T-helper 17 cell (primary cell): ENCODE measurements at regions not wholly inside any gene's neighbourhood (a gene's known extent, or its start where the extent isn't known, plus 50 kb on each side); places are given as distances from the start of the nearest gene placed in this dataset.

Experiments used
- ATAC-seq: fragments of 150-1000 bp; cut with Tn5 transposase; 2 replicates; pipeline ENCODE4 v1.10.0; 2021; ENCODE audit warnings: mild to moderate bottlenecking, moderate library complexity
- DNase-seq, 3 donors: peaks; one replicate each; pipeline versions ENCODE4 v3.0.0 to v3.0.0-alpha.2; 2020 to 2021
- H3K9me3 ChIP-seq: one replicate; pipeline ENCODE4 v1.7.0; 2013; ENCODE audit warnings: low read length, mild to moderate bottlenecking; ENCODE audit not compliant: control insufficient read depth, poor library complexity, severe bottlenecking
- H3K27ac Mint-ChIP-seq: one replicate; pipeline ENCODE4 v1.8.0; 2022; ENCODE audit warnings: mild to moderate bottlenecking, moderate library complexity, mixed read lengths
- H3K27me3 Mint-ChIP-seq: one replicate; pipeline ENCODE4 v1.8.0; 2022; ENCODE audit warnings: mixed read lengths
- H3K36me3 Mint-ChIP-seq: one replicate; pipeline ENCODE4 v1.8.0; 2022; ENCODE audit warnings: low read depth, mixed read lengths
- H3K4me1 Mint-ChIP-seq: one replicate; pipeline ENCODE4 v1.8.0; 2022; ENCODE audit warnings: mild to moderate bottlenecking, mixed read lengths
- H3K4me3 Mint-ChIP-seq: one replicate; pipeline ENCODE4 v1.8.0; 2022; ENCODE audit warnings: mild to moderate bottlenecking, moderate library complexity, mixed read lengths

- Mint-ChIP-seq H3K27me3 (peaks cover 44% of the 10 kb centered on the region), H3K4me3 (no peak overlapping the region), H3K27ac (no peak overlapping the region), H3K36me3 (peaks cover 2% of the 10 kb centered on the region), H3K4me1 (peaks cover 5% of the 10 kb centered on the region)
- no peak for ATAC-seq
- no peaks in the 10 kb centered on the region for H3K9me3 ChIP-seq
- no peak for DNase-seq
Observed at GRCh38 chr17:34716291-34716690, 136.9 kb downstream of the TMEM132E start.

GRCh38 chr17:34715504-34715903 is 136.1 kb downstream of the TMEM132E start:
- Mint-ChIP-seq H3K36me3 (peaks cover 3% of the 10 kb centered on the region), H3K4me3 (no peak overlapping the region), H3K27me3 (peaks cover 48% of the 10 kb centered on the region), H3K4me1 (peaks cover 4% of the 10 kb centered on the region), H3K27ac (no peak overlapping the region)
- H3K9me3 ChIP-seq, result no peaks in the 10 kb centered on the region
- no peak for DNase-seq
- ATAC-seq, result no peak

GRCh38 chr17:34714475-34715410 is 135.4 kb downstream of the TMEM132E start:
- peaks cover 47% of the 10 kb centered on the region for H3K27me3 Mint-ChIP-seq
- H3K9me3 ChIP-seq, result no peaks in the 10 kb centered on the region
- H3K36me3 Mint-ChIP-seq, result peaks cover 2% of the 10 kb centered on the region
- DNase-seq (no peak), ATAC-seq (no peak)
- H3K4me3 Mint-ChIP-seq, result no peak overlapping the region
- no peak overlapping the region for H3K27ac Mint-ChIP-seq
- H3K4me1 Mint-ChIP-seq, result no peaks in the 10 kb centered on the region

GRCh38 chr17:34713687-34714086 is 134.3 kb downstream of the TMEM132E start:
- Mint-ChIP-seq H3K27me3 (peaks cover 53% of the 10 kb centered on the region), H3K4me3 (no peak overlapping the region), H3K27ac (no peak overlapping the region), H3K36me3 (peaks cover 2% of the 10 kb centered on the region), H3K4me1 (no peaks in the 10 kb centered on the region)
- no peaks in the 10 kb centered on the region for H3K9me3 ChIP-seq
- ATAC-seq (no peak), DNase-seq (no peak)

GRCh38 chr17:34712481-34713195 is 133.3 kb downstream of the TMEM132E start:
- no peaks in the 10 kb centered on the region for H3K9me3 ChIP-seq
- Mint-ChIP-seq H3K4me1 (no peaks in the 10 kb centered on the region), H3K27ac (no peak overlapping the region), H3K36me3 (peaks cover 2% of the 10 kb centered on the region), H3K27me3 (peaks cover 56% of the 10 kb centered on the region), H3K4me3 (no peak overlapping the region)
- DNase-seq (no peak), ATAC-seq (no peak)

- H3K4me3 Mint-ChIP-seq, result no peak overlapping the region
- H3K9me3 ChIP-seq, result no peaks in the 10 kb centered on the region
- peaks cover 2% of the 10 kb centered on the region for H3K36me3 Mint-ChIP-seq
- ATAC-seq (no peak), DNase-seq (no peak)
- peaks cover 60% of the 10 kb centered on the region for H3K27me3 Mint-ChIP-seq
- H3K27ac Mint-ChIP-seq, result no peak overlapping the region
- no peaks in the 10 kb centered on the region for H3K4me1 Mint-ChIP-seq
Observed at GRCh38 chr17:34711646-34712045, 132.3 kb downstream of the TMEM132E start.

- DNase-seq (no peak), ATAC-seq (no peak)
- H3K4me3 Mint-ChIP-seq, result no peak overlapping the region
- peaks cover 2% of the 10 kb centered on the region for H3K9me3 ChIP-seq
- no peak overlapping the region for H3K27ac Mint-ChIP-seq
- H3K4me1 Mint-ChIP-seq, result no peaks in the 10 kb centered on the region
- peaks cover 54% of the 10 kb centered on the region for H3K27me3 Mint-ChIP-seq
- peaks cover 2% of the 10 kb centered on the region for H3K36me3 Mint-ChIP-seq
Observed at GRCh38 chr17:34710226-34710625, 130.8 kb downstream of the TMEM132E start.

GRCh38 chr17:34709158-34709754 is 129.9 kb downstream of the TMEM132E start:
- Mint-ChIP-seq H3K36me3 (peaks cover 2% of the 10 kb centered on the region), H3K4me3 (no peak overlapping the region), H3K27ac (no peak overlapping the region), H3K27me3 (peaks cover 47% of the 10 kb centered on the region), H3K4me1 (no peaks in the 10 kb centered on the region)
- no peak for DNase-seq
- no peak for ATAC-seq
- peaks cover 2% of the 10 kb centered on the region for H3K9me3 ChIP-seq

GRCh38 chr17:34706029-34706428 is 126.6 kb downstream of the TMEM132E start:
- DNase-seq (no peak), ATAC-seq (no peak)
- no peaks in the 10 kb centered on the region for H3K4me1 Mint-ChIP-seq
- peaks cover 2% of the 10 kb centered on the region for H3K36me3 Mint-ChIP-seq
- H3K27me3 Mint-ChIP-seq, result peaks cover 30% of the 10 kb centered on the region
- no peak overlapping the region for H3K27ac Mint-ChIP-seq
- H3K4me3 Mint-ChIP-seq, result no peak overlapping the region
- H3K9me3 ChIP-seq, result peaks cover 2% of the 10 kb centered on the region

- no peak for DNase-seq
- Mint-ChIP-seq H3K27me3 (peaks cover 25% of the 10 kb centered on the region), H3K4me3 (no peak overlapping the region), H3K36me3 (no peaks in the 10 kb centered on the region), H3K4me1 (no peaks in the 10 kb centered on the region), H3K27ac (no peak overlapping the region)
- no peak for ATAC-seq
- peaks cover 2% of the 10 kb centered on the region for H3K9me3 ChIP-seq
Observed at GRCh38 chr17:34703533-34703932, 124.2 kb downstream of the TMEM132E start.

- no peaks in the 10 kb centered on the region for H3K9me3 ChIP-seq
- Mint-ChIP-seq H3K27me3 (peaks cover 23% of the 10 kb centered on the region), H3K27ac (no peak overlapping the region), H3K4me3 (no peak overlapping the region), H3K4me1 (no peaks in the 10 kb centered on the region), H3K36me3 (no peaks in the 10 kb centered on the region)
- ATAC-seq, result no peak
- DNase-seq, result no peak
Observed at GRCh38 chr17:34699181-34699580, 119.8 kb downstream of the TMEM132E start.

GRCh38 chr17:34692920-34693319 is 113.5 kb downstream of the TMEM132E start:
- Mint-ChIP-seq H3K27me3 (peaks cover 17% of the 10 kb centered on the region), H3K27ac (no peak overlapping the region), H3K36me3 (no peaks in the 10 kb centered on the region), H3K4me3 (no peak overlapping the region), H3K4me1 (no peaks in the 10 kb centered on the region)
- no peak for DNase-seq
- ATAC-seq, result no peak
- H3K9me3 ChIP-seq, result no peaks in the 10 kb centered on the region
